ENCODE measurements at regions not wholly inside any gene's neighbourhood (a gene's known extent, or its start where the extent isn't known, plus 50 kb on each side); places are given as distances from the start of the nearest gene placed in this dataset.
A peak's percentile ranks its signal among the peaks of the same experiment; 100 is the strongest.

- no peak for TF ChIP-seq MAZ (IDR thresholded peaks at IDR 0.05; ENCODE audit: borderline replicate concordance, low read depth, low read length)
- TF ChIP-seq CTCF (conservative IDR thresholded peaks at IDR 0.05; ENCODE audit: low read depth, low read length), result no peak
- TF ChIP-seq RAD21 (IDR thresholded peaks at IDR 0.05; ENCODE audit: low read length), result no peak
- TF ChIP-seq POLR2A (IDR thresholded peaks at IDR 0.05; ENCODE audit: low read depth, low read length), result no peak
- TF ChIP-seq RCOR1 (IDR thresholded peaks at IDR 0.05; ENCODE audit: insufficient replicate concordance, low read length), result no peak
- no peak for TF ChIP-seq MXI1 (IDR thresholded peaks at IDR 0.05; ENCODE audit: borderline replicate concordance, low read depth, low read length)
- no peak for TF ChIP-seq CHD1 (IDR thresholded peaks at IDR 0.05; ENCODE audit: low read depth, low read length)
- TF ChIP-seq SMC3 (IDR thresholded peaks at IDR 0.05; ENCODE audit: low read depth, low read length), result no peak
- no peak for TF ChIP-seq NFE2L2 (IDR thresholded peaks at IDR 0.05; ENCODE audit: low read depth, low read length)
- no peak for TF ChIP-seq BHLHE40 (IDR thresholded peaks at IDR 0.05; ENCODE audit: low read depth, low read length)
- peak; percentile 82 for TF ChIP-seq CEBPB (IDR thresholded peaks at IDR 0.05; ENCODE audit: low read depth, low read length)
- no peak for TF ChIP-seq MAFK (IDR thresholded peaks at IDR 0.05; ENCODE audit: low read depth, low read length)
- no peak for TF ChIP-seq FOS (IDR thresholded peaks at IDR 0.05; ENCODE audit: low read depth, low read length)
- no peak for TF ChIP-seq USF2 (IDR thresholded peaks at IDR 0.05; ENCODE audit: low read depth, low read length)
These were observed 380.2 kb downstream of the TXNL1 start for GRCh38 chr18:56258178-56258577.

Data from IMR-90 (cell line).